ENCODE measurements at regions not wholly inside any gene's neighbourhood (a gene's known extent, or its start where the extent isn't known, plus 50 kb on each side); places are given as distances from the start of the nearest gene placed in this dataset.
"Not testable (repeated sequence)": the region's sequence is repeated elsewhere in the genome, so short reads cannot be mapped to it uniquely, and the experiment has no call there.

DNA sequence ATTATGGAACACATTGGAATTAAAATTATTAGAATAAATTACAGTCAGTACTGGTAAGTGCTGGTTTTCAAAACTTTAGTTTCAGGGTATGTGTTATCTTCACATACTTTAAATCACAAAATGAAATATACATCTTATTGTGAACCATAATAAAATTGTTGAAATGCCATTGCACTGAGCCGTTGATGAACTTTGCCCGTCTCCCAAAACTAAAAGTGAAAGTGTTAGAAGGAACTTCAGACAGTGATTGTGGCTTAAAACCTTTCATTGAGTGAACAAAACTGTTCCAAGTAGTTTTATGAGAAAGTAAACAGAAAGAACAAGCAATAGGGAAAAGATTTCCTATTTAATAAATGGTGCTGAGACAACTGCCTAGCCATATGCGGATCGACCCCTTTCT is 811.6 kb downstream of the PLCL1 start:
- Mint-ChIP-seq H3K4me1 (no peaks in the 10 kb centered on the region), H3K9me3 (no peaks in the 10 kb centered on the region), H3K27me3 (no peaks in the 10 kb centered on the region), H3K4me3 (no peak overlapping the region), H3K27ac (no peak overlapping the region), H3K36me3 (ENCODE audit: low read depth) (no peaks in the 10 kb centered on the region)
- ChIA-PET CTCF (no interaction called here), POLR2A (no interaction called here)
- DNase-seq = no peak

- Mint-ChIP-seq H3K36me3 (ENCODE audit: low read depth) (no peaks in the 10 kb centered on the region), H3K27ac (no peak overlapping the region), H3K4me3 (no peak overlapping the region), H3K4me1 (no peaks in the 10 kb centered on the region), H3K27me3 (no peaks in the 10 kb centered on the region), H3K9me3 (no peaks in the 10 kb centered on the region)
- DNase-seq = no peak
- POLR2A ChIA-PET = no interaction called here
- CTCF ChIA-PET = no interaction called here
Observed at GRCh38 chr2:198611201-198611600, 806.8 kb downstream of the PLCL1 start.

DNA sequence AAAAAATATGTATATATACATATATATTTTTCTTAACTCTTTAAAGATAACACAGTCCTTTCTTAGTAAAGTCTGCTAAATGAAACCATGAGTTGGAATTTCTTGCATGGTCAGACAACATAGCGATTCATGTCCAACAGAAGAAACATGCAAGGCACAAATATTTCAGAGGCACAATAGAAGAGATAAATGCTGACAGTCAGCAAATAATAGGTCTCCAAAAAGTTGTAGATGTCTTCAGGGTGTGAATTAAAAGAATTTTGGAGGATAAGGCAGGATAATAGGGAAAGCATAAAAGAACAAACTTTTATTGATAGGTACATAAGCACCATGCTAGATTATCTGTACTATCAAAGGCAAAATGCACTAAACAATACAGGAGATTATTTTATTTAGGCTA is 800.2 kb downstream of the PLCL1 start:
- DNase-seq = no peak
- POLR2A ChIA-PET = no interaction called here
- Mint-ChIP-seq H3K9me3 (no peaks in the 10 kb centered on the region), H3K4me1 (no peaks in the 10 kb centered on the region), H3K4me3 (no peak overlapping the region), H3K27ac (no peak overlapping the region), H3K27me3 (no peaks in the 10 kb centered on the region), H3K36me3 (ENCODE audit: low read depth) (no peaks in the 10 kb centered on the region)
- CTCF ChIA-PET = no interaction called here

- H3K9me3 Mint-ChIP-seq; H3K4me1 Mint-ChIP-seq; POLR2A ChIA-PET; H3K4me3 Mint-ChIP-seq; H3K36me3 Mint-ChIP-seq (ENCODE audit: low read depth); H3K27me3 Mint-ChIP-seq; H3K27ac Mint-ChIP-seq; CTCF ChIA-PET; DNase-seq: not testable (repeated sequence)
Observed at GRCh38 chr2:198602986-198603385, 798.6 kb downstream of the PLCL1 start.

DNA sequence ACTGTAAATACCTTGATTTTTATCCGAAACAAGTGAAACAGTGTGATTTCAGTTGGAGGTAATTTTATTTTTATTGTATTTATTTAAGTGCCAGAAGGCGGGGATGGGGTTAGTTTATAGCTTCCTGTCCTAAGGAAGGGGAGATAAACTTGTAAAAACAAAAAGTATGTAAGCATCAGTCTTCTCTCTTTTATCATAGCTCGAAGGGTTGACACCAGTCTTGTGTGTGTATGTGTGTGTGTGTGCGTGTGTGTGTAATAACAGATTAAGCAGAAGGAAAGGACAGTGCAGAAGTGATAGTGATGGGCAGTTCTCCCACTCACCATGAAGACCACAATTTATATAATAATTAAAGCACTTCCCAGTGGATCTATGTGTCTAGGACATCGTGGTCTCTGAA is 793.3 kb downstream of the PLCL1 start:
- H3K4me1 Mint-ChIP-seq = no peaks in the 10 kb centered on the region
- CTCF ChIA-PET = no interaction called here

GRCh38 chr2:198596985-198597384 is 792.6 kb downstream of the PLCL1 start:
- Mint-ChIP-seq H3K4me1 (no peaks in the 10 kb centered on the region), H3K36me3 (ENCODE audit: low read depth) (no peaks in the 10 kb centered on the region), H3K9me3 (no peaks in the 10 kb centered on the region), H3K27me3 (no peaks in the 10 kb centered on the region), H3K4me3 (no peak overlapping the region), H3K27ac (no peak overlapping the region)
- DNase-seq = no peak
- CTCF ChIA-PET = no interaction called here
- POLR2A ChIA-PET = no interaction called here

More for the DNA sequence above, 793.3 kb downstream of the PLCL1 start:
- Mint-ChIP-seq H3K9me3 (no peaks in the 10 kb centered on the region), H3K27ac (no peak overlapping the region), H3K4me3 (no peak overlapping the region), H3K27me3 (no peaks in the 10 kb centered on the region), H3K36me3 (ENCODE audit: low read depth) (no peaks in the 10 kb centered on the region)
- POLR2A ChIA-PET = no interaction called here
- no peak for DNase-seq

DNA sequence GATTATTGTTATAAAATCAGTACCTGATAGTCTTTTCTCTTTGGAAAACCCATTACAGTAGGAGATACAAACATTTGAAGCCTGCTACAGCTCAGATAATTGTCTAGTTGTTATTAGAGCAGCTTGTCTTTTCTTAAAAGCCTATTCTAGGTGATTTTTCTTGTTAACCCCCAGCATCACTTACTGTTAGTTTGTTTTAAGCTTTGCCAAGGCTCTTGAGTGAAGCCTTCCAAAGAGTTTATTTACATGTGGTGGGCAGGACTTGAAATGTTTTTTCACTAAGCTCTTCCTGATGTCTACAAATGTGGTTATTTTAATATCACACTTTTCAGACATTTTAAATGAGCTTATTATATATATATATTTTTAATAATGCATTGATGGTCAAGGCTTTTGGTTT is 791.3 kb downstream of the PLCL1 start:
- POLR2A ChIA-PET = no interaction called here
- no peak for DNase-seq
- Mint-ChIP-seq H3K36me3 (ENCODE audit: low read depth) (no peaks in the 10 kb centered on the region), H3K27me3 (no peaks in the 10 kb centered on the region), H3K27ac (no peak overlapping the region), H3K9me3 (no peaks in the 10 kb centered on the region), H3K4me3 (no peak overlapping the region), H3K4me1 (no peaks in the 10 kb centered on the region)
- CTCF ChIA-PET = no interaction called here

GRCh38 chr2:198591586-198591985 is 787.2 kb downstream of the PLCL1 start:
- Mint-ChIP-seq H3K27ac (no peak overlapping the region), H3K27me3 (no peaks in the 10 kb centered on the region), H3K9me3 (no peaks in the 10 kb centered on the region), H3K36me3 (ENCODE audit: low read depth) (no peaks in the 10 kb centered on the region), H3K4me3 (no peak overlapping the region), H3K4me1 (no peaks in the 10 kb centered on the region)
- CTCF ChIA-PET = no interaction called here
- DNase-seq = no peak
- POLR2A ChIA-PET = no interaction called here

GRCh38 chr2:198587741-198588140 is 783.3 kb downstream of the PLCL1 start:
- H3K36me3 Mint-ChIP-seq (ENCODE audit: low read depth) = no peaks in the 10 kb centered on the region
- H3K4me3 Mint-ChIP-seq = no peak overlapping the region
- H3K27me3 Mint-ChIP-seq = no peaks in the 10 kb centered on the region
- DNase-seq = no peak
- ChIA-PET POLR2A (no interaction called here), CTCF (no interaction called here)
- no peaks in the 10 kb centered on the region for H3K4me1 Mint-ChIP-seq
- H3K27ac Mint-ChIP-seq = no peak overlapping the region
- no peaks in the 10 kb centered on the region for H3K9me3 Mint-ChIP-seq

- no peak overlapping the region for H3K4me3 Mint-ChIP-seq
- CTCF ChIA-PET = no interaction called here
- no peak for DNase-seq
- H3K27me3 Mint-ChIP-seq = no peaks in the 10 kb centered on the region
- no peaks in the 10 kb centered on the region for H3K36me3 Mint-ChIP-seq (ENCODE audit: low read depth)
- POLR2A ChIA-PET = no interaction called here
- no peaks in the 10 kb centered on the region for H3K9me3 Mint-ChIP-seq
- no peaks in the 10 kb centered on the region for H3K4me1 Mint-ChIP-seq
- no peak overlapping the region for H3K27ac Mint-ChIP-seq
Observed at GRCh38 chr2:198587240-198587639, 782.8 kb downstream of the PLCL1 start.

DNA sequence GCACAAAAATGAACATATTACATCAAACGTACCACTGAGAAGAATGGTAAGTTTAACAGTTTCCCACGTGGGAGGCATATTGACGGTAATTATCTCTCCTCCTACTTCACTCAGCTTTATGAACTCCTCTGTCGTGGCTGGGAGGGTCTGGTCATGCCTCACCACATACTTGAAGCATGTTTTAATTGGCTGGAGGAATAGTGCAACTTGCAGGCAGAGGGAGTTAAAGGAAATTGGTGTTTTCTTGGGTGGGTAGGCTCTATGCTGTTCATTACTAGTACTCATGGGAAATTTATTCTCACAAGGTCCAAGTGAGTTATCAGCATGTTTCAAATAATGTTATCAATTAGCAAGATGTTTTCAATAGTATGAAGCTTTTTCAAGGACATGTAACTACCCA is 767.0 kb downstream of the PLCL1 start:
- no peak for DNase-seq
- Mint-ChIP-seq H3K27me3 (no peaks in the 10 kb centered on the region), H3K4me1 (no peaks in the 10 kb centered on the region), H3K27ac (no peak overlapping the region), H3K4me3 (no peak overlapping the region), H3K36me3 (ENCODE audit: low read depth) (no peaks in the 10 kb centered on the region), H3K9me3 (no peaks in the 10 kb centered on the region)
- POLR2A ChIA-PET = no interaction called here
- CTCF ChIA-PET = no interaction called here

- ChIA-PET CTCF (no interaction called here), POLR2A (no interaction called here)
- H3K9me3 Mint-ChIP-seq = no peaks in the 10 kb centered on the region
- no peaks in the 10 kb centered on the region for H3K4me1 Mint-ChIP-seq
- no peaks in the 10 kb centered on the region for H3K27me3 Mint-ChIP-seq
- no peak overlapping the region for H3K27ac Mint-ChIP-seq
- no peaks in the 10 kb centered on the region for H3K36me3 Mint-ChIP-seq (ENCODE audit: low read depth)
- no peak for DNase-seq
- no peak overlapping the region for H3K4me3 Mint-ChIP-seq
Observed at GRCh38 chr2:198558176-198558575, 753.8 kb downstream of the PLCL1 start.

- H3K27me3 Mint-ChIP-seq = no peaks in the 10 kb centered on the region
- no peak overlapping the region for H3K27ac Mint-ChIP-seq
- H3K4me3 Mint-ChIP-seq = no peak overlapping the region
- H3K9me3 Mint-ChIP-seq = no peaks in the 10 kb centered on the region
- DNase-seq = no peak
- POLR2A ChIA-PET = no interaction called here
- H3K36me3 Mint-ChIP-seq (ENCODE audit: low read depth) = no peaks in the 10 kb centered on the region
- CTCF ChIA-PET = no interaction called here
- no peaks in the 10 kb centered on the region for H3K4me1 Mint-ChIP-seq
Observed at GRCh38 chr2:198546122-198546521, 741.7 kb downstream of the PLCL1 start.

DNA sequence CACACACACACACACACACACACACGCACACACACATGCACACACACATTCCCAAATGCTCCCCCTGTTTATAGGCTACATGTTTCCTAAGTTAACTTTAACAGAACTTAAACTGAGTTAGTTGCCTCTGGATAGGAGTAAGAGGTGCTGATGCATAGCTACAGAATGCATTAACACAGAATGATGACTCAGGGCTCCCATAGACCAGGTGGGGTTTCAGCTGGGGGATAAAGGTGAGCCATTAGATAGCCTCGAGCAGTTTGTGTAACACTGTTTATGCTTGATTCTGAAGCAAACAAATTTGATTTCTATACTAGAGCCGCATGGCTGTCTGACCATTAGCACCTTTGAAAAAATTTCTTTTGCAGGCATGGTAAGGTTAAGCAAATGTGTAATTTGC is 741.0 kb downstream of the PLCL1 start:
- no peaks in the 10 kb centered on the region for H3K36me3 Mint-ChIP-seq (ENCODE audit: low read depth)
- DNase-seq = no peak
- H3K27ac Mint-ChIP-seq = no peak overlapping the region
- POLR2A ChIA-PET = no interaction called here
- no peaks in the 10 kb centered on the region for H3K4me1 Mint-ChIP-seq
- no peaks in the 10 kb centered on the region for H3K9me3 Mint-ChIP-seq
- no peaks in the 10 kb centered on the region for H3K27me3 Mint-ChIP-seq
- CTCF ChIA-PET = no interaction called here
- no peak overlapping the region for H3K4me3 Mint-ChIP-seq

- no peaks in the 10 kb centered on the region for H3K9me3 Mint-ChIP-seq
- no peaks in the 10 kb centered on the region for H3K36me3 Mint-ChIP-seq (ENCODE audit: low read depth)
- DNase-seq = no peak
- CTCF ChIA-PET = no interaction called here
- H3K4me1 Mint-ChIP-seq = no peaks in the 10 kb centered on the region
- H3K27ac Mint-ChIP-seq = no peak overlapping the region
- H3K4me3 Mint-ChIP-seq = no peak overlapping the region
- no peaks in the 10 kb centered on the region for H3K27me3 Mint-ChIP-seq
- POLR2A ChIA-PET = no interaction called here
Observed at GRCh38 chr2:198544461-198544860, 740.1 kb downstream of the PLCL1 start.

Measured in activated CD4-positive, alpha-beta memory T cell treated with anti-CD3 and anti-CD28 coated beads, Interleukin-2, amount 10 ng/mL, durations not matched to agents 7 days and 5 days (primary cell).